ENCODE measurements at regions not wholly inside any gene's neighbourhood (a gene's known extent, or its start where the extent isn't known, plus 50 kb on each side); places are given as distances from the start of the nearest gene placed in this dataset.
A peak's percentile ranks its signal among the peaks of the same experiment; 100 is the strongest.

DNA sequence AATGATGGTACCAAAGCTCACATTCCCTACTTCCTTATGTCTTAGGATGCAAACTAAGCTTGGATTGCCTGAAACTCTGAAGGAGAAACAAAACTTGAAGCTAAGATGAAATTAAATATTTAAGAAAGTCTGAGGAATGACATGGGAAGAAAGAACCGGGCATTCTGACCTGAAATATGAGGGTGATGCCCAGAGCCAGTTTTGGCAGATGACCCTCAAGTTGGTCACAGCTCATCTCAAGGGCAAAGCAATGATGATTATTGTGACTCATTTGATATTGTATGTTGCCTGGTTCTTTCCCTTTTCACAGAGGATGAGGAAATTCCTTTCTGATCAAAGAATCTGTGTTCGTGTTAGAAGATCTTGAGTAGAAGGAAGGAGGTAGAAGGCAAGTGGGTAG is 96.0 kb upstream of the NHS start:
- no peaks in the 10 kb centered on the region for H3K4me1 ChIP-seq (ENCODE audit: insufficient read depth)
- Mint-ChIP-seq H3K4me3 (no peak overlapping the region), H3K27me3 (ENCODE audit: insufficient read depth, low read depth, poor library complexity) (peaks cover 5% of the 10 kb centered on the region), H3K9me3 (peaks cover 12% of the 10 kb centered on the region), H3K27ac (no peak overlapping the region), H3K36me3 (ENCODE audit: low read depth) (peaks cover 6% of the 10 kb centered on the region; the same call in 2 of the 3 replicates), H3K4me1 (no peaks in the 10 kb centered on the region)
- no peaks in the 10 kb centered on the region for H3K36me3 ChIP-seq (ENCODE audit: insufficient read depth)
- no peaks in the 10 kb centered on the region for H3K9me2 ChIP-seq (ENCODE audit: insufficient read depth)
- H3F3A ChIP-seq (replicated peaks; ENCODE audit: low read depth): no peaks in the 10 kb centered on the region
- H2AFZ ChIP-seq: no peak overlapping the region
- H4K20me1 ChIP-seq (replicated peaks; ENCODE audit: insufficient read depth): no peaks in the 10 kb centered on the region
- no peak overlapping the region for H3K4me2 ChIP-seq
- TF ChIP-seq JUNB (IDR thresholded peaks at IDR 0.05; ENCODE audit: unreplicated experiment) (no peak), ZNF114 (CRISPR knock-in tag; IDR thresholded peaks at IDR 0.05) (no peak), ZNF331 (CRISPR knock-in tag; IDR thresholded peaks at IDR 0.05; ENCODE audit: low read depth) (no peak)
- TF ChIP-seq, protein P1, sequence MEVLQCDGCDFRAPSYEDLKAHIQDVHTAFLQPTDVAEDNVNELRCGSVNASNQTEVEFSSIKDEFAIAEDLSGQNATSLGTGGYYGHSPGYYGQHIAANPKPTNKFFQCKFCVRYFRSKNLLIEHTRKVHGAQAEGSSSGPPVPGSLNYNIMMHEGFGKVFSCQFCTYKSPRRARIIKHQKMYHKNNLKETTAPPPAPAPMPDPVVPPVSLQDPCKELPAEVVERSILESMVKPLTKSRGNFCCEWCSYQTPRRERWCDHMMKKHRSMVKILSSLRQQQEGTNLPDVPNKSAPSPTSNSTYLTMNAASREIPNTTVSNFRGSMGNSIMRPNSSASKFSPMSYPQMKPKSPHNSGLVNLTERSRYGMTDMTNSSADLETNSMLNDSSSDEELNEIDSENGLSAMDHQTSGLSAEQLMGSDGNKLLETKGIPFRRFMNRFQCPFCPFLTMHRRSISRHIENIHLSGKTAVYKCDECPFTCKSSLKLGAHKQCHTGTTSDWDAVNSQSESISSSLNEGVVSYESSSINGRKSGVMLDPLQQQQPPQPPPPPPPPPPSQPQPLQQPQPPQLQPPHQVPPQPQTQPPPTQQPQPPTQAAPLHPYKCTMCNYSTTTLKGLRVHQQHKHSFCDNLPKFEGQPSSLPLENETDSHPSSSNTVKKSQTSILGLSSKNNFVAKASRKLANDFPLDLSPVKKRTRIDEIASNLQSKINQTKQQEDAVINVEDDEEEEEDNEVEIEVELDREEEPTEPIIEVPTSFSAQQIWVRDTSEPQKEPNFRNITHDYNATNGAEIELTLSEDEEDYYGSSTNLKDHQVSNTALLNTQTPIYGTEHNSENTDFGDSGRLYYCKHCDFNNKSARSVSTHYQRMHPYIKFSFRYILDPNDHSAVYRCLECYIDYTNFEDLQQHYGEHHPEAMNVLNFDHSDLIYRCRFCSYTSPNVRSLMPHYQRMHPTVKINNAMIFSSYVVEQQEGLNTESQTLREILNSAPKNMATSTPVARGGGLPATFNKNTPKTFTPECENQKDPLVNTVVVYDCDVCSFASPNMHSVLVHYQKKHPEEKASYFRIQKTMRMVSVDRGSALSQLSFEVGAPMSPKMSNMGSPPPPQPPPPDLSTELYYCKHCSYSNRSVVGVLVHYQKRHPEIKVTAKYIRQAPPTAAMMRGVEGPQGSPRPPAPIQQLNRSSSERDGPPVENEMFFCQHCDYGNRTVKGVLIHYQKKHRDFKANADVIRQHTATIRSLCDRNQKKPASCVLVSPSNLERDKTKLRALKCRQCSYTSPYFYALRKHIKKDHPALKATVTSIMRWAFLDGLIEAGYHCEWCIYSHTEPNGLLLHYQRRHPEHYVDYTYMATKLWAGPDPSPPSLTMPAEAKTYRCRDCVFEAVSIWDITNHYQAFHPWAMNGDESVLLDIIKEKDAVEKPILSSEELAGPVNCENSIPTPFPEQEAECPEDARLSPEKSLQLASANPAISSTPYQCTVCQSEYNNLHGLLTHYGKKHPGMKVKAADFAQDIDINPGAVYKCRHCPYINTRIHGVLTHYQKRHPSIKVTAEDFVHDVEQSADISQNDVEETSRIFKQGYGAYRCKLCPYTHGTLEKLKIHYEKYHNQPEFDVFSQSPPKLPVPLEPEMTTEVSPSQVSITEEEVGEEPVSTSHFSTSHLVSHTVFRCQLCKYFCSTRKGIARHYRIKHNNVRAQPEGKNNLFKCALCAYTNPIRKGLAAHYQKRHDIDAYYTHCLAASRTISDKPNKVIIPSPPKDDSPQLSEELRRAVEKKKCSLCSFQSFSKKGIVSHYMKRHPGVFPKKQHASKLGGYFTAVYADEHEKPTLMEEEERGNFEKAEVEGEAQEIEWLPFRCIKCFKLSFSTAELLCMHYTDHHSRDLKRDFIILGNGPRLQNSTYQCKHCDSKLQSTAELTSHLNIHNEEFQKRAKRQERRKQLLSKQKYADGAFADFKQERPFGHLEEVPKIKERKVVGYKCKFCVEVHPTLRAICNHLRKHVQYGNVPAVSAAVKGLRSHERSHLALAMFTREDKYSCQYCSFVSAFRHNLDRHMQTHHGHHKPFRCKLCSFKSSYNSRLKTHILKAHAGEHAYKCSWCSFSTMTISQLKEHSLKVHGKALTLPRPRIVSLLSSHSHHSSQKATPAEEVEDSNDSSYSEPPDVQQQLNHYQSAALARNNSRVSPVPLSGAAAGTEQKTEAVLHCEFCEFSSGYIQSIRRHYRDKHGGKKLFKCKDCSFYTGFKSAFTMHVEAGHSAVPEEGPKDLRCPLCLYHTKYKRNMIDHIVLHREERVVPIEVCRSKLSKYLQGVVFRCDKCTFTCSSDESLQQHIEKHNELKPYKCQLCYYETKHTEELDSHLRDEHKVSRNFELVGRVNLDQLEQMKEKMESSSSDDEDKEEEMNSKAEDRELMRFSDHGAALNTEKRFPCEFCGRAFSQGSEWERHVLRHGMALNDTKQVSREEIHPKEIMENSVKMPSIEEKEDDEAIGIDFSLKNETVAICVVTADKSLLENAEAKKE (CRISPR knock-in tag; IDR thresholded peaks at IDR 0.05): no peak
- ATAC-seq (no peak), DNase-seq (ENCODE audit: low spot score) (no peak)
- no peaks in the 10 kb centered on the region for H3K27me3 ChIP-seq (ENCODE audit: insufficient read depth)
- no peaks in the 10 kb centered on the region for H3K79me2 ChIP-seq (replicated peaks; ENCODE audit: insufficient read depth)
- no peak overlapping the region for H3K27ac ChIP-seq (ENCODE audit: low read depth)
- H3K4me3 ChIP-seq: no peak overlapping the region

DNA sequence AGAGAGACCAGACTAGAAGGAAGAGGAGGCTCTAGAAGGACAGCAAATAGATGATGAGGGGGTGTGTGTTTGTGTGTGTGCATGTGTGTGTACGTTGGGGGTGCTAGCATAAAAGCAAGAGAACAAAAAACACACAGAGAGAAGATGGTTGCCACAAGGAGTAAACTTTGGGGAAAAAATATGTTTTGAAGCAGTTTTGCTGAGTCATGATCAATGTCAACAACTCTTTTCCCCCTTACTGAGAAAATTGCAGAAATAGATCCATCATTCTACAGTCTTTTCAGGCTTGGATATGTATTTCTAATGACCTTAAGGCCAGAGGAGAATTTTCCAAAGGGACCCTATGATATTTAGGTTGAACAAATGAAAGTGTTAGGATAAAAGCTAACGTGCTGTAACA is 89.0 kb upstream of the NHS start:
- DNase-seq (ENCODE audit: low spot score) (no peak), ATAC-seq (no peak)
- Mint-ChIP-seq H3K9me3 (peaks cover 3% of the 10 kb centered on the region; the same call in 2 of the 3 replicates), H3K27me3 (ENCODE audit: insufficient read depth, low read depth, poor library complexity) (peaks cover 4% of the 10 kb centered on the region), H3K27ac (peak overlapping the region; percentile 18; the same call in 1 of the 2 replicates), H3K4me1 (no peaks in the 10 kb centered on the region), H3K4me3 (no peak overlapping the region), H3K36me3 (ENCODE audit: low read depth) (0 out of 3 replicates have a peak, but pooled peaks cover 3% of the 10 kb centered on the region)
- no peak overlapping the region for H3K27ac ChIP-seq (ENCODE audit: low read depth)
- H3K4me2 ChIP-seq: no peak overlapping the region
- H3K4me1 ChIP-seq (ENCODE audit: insufficient read depth): no peaks in the 10 kb centered on the region
- H3K36me3 ChIP-seq (ENCODE audit: insufficient read depth): no peaks in the 10 kb centered on the region
- H3K79me2 ChIP-seq (replicated peaks; ENCODE audit: insufficient read depth): no peaks in the 10 kb centered on the region
- no peaks in the 10 kb centered on the region for H4K20me1 ChIP-seq (replicated peaks; ENCODE audit: insufficient read depth)
- H3K4me3 ChIP-seq: no peak overlapping the region
- H3F3A ChIP-seq (replicated peaks; ENCODE audit: low read depth): no peaks in the 10 kb centered on the region
- no peak overlapping the region; the same call in 1 of the 2 replicates for H2AFZ ChIP-seq
- no peaks in the 10 kb centered on the region for H3K27me3 ChIP-seq (ENCODE audit: insufficient read depth)
- H3K9me2 ChIP-seq (ENCODE audit: insufficient read depth): no peaks in the 10 kb centered on the region
- TF ChIP-seq, protein P2, sequence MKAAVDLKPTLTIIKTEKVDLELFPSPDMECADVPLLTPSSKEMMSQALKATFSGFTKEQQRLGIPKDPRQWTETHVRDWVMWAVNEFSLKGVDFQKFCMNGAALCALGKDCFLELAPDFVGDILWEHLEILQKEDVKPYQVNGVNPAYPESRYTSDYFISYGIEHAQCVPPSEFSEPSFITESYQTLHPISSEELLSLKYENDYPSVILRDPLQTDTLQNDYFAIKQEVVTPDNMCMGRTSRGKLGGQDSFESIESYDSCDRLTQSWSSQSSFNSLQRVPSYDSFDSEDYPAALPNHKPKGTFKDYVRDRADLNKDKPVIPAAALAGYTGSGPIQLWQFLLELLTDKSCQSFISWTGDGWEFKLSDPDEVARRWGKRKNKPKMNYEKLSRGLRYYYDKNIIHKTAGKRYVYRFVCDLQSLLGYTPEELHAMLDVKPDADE (IDR thresholded peaks at IDR 0.05): no peak
- TF ChIP-seq POLR2AphosphoS5 (IDR thresholded peaks at IDR 0.05; ENCODE audit: low read depth): no peak
- no peak for TF ChIP-seq STAT1 (IDR thresholded peaks at IDR 0.05; ENCODE audit: unreplicated experiment)
- no peak for TF ChIP-seq NANOG (IDR thresholded peaks at IDR 0.05; ENCODE audit: borderline replicate concordance)
- TF ChIP-seq JUNB (IDR thresholded peaks at IDR 0.05; ENCODE audit: unreplicated experiment): no peak
- no peak for TF ChIP-seq CREB1 (CRISPR knock-in tag; IDR thresholded peaks at IDR 0.05; ENCODE audit: low read depth)
- TF ChIP-seq EZH2 (IDR thresholded peaks at IDR 0.05; ENCODE audit: low read depth, unreplicated experiment): no peak
- no peak for TF ChIP-seq EZH2phosphoT487 (IDR thresholded peaks at IDR 0.05; ENCODE audit: unreplicated experiment)

Data from GM23338 (cell line).